ENCODE measurements at regions not wholly inside any gene's neighbourhood (a gene's known extent, or its start where the extent isn't known, plus 50 kb on each side); places are given as distances from the start of the nearest gene placed in this dataset.
"Not testable (repeated sequence)": the region's sequence is repeated elsewhere in the genome, so short reads cannot be mapped to it uniquely, and the experiment has no call there.

- no peak for DNase-seq
These were observed 85.1 kb upstream of the HES1 start for GRCh38 chr3:194050782-194051320.

- DNase-seq: no peak
These were observed 84.4 kb upstream of the HES1 start for GRCh38 chr3:194051366-194052149.

- no peak for DNase-seq
These were observed 82.8 kb upstream of the HES1 start for GRCh38 chr3:194053136-194053535.

- DNase-seq: no peak
These were observed 81.9 kb upstream of the HES1 start for GRCh38 chr3:194054016-194054415.

GRCh38 chr3:194054540-194054939 is 81.4 kb upstream of the HES1 start:
- no peak for DNase-seq

- no peak for DNase-seq
These were observed 81.0 kb upstream of the HES1 start for GRCh38 chr3:194054961-194055360.

- DNase-seq: not testable (repeated sequence)
These were observed 79.6 kb upstream of the HES1 start for GRCh38 chr3:194056323-194056722.

GRCh38 chr3:194056731-194057415 is 79.1 kb upstream of the HES1 start:
- no peak for DNase-seq

GRCh38 chr3:194057570-194058188 is 78.3 kb upstream of the HES1 start:
- DNase-seq: no peak

- DNase-seq: peak; percentile 71
These were observed 77.8 kb upstream of the HES1 start for GRCh38 chr3:194058189-194058571.

GRCh38 chr3:194058753-194059152 is 77.2 kb upstream of the HES1 start:
- no peak for DNase-seq

GRCh38 chr3:194061421-194062030 is 74.4 kb upstream of the HES1 start:
- DNase-seq: no peak

GRCh38 chr3:194062830-194063229 is 73.1 kb upstream of the HES1 start:
- no peak for DNase-seq

- no peak for DNase-seq
These were observed 71.3 kb upstream of the HES1 start for GRCh38 chr3:194064380-194065332.

- DNase-seq: not testable (repeated sequence)
These were observed 68.6 kb upstream of the HES1 start for GRCh38 chr3:194067327-194067726.

- DNase-seq: no peak
These were observed 68.0 kb upstream of the HES1 start for GRCh38 chr3:194067949-194068362.

- no peak for DNase-seq
These were observed 66.3 kb upstream of the HES1 start for GRCh38 chr3:194069421-194070219.

- no peak for DNase-seq
These were observed 65.7 kb upstream of the HES1 start for GRCh38 chr3:194070220-194070633.

- DNase-seq: peak; percentile 95
These were observed 65.1 kb upstream of the HES1 start for GRCh38 chr3:194070634-194071409.

GRCh38 chr3:194072097-194072428 is 63.9 kb upstream of the HES1 start:
- no peak for DNase-seq

All from fibroblast of skin of scalp (primary cell).